HG03097 (cell line): ENCODE measurements at regions not wholly inside any gene's neighbourhood (a gene's known extent, or its start where the extent isn't known, plus 50 kb on each side); places are given as distances from the start of the nearest gene placed in this dataset.

ENCODE experiments used
- ATAC-seq: cut with Tn5 transposase; IDR thresholded peaks from one replicate; pipeline ENCODE4 v1.9.1; 2021; ENCODE audit not compliant: unreplicated experiment, low FRiP score

DNA sequence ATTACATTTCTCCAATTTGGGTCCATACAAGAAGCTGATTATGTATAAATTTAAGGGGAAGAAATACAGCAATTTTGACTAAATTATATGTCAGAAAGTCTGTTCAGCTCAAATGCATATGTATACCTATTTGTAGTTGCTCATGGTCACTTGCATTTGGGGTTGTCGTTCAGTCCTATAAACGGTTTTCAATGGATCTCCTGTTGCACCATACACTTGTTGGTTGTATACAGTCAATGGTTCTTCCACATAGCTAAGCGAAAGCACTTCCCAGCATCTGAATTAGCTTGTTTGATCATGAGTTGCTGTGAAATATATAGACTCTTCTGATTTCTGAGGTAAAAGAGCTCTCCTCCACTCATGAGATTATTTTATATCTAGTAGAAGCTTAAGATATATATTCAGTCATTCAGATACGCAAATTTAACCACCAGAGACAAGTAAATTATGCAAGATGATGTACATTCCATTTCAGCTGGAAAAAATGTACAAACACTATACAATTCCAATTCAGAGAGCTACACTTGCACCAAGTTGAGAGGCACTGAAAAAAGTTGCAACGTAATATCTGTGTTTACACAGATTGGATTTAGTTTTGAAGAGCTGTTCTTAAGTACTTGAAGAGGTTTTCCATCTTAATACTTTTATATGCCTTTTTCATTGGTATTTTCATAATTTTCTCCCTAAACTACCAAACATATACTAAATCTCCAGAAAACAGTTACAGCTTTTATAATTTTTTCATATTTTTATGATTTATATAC lies 64.4 kb upstream of the POU5F2 start:
- ATAC-seq: no peak

DNA sequence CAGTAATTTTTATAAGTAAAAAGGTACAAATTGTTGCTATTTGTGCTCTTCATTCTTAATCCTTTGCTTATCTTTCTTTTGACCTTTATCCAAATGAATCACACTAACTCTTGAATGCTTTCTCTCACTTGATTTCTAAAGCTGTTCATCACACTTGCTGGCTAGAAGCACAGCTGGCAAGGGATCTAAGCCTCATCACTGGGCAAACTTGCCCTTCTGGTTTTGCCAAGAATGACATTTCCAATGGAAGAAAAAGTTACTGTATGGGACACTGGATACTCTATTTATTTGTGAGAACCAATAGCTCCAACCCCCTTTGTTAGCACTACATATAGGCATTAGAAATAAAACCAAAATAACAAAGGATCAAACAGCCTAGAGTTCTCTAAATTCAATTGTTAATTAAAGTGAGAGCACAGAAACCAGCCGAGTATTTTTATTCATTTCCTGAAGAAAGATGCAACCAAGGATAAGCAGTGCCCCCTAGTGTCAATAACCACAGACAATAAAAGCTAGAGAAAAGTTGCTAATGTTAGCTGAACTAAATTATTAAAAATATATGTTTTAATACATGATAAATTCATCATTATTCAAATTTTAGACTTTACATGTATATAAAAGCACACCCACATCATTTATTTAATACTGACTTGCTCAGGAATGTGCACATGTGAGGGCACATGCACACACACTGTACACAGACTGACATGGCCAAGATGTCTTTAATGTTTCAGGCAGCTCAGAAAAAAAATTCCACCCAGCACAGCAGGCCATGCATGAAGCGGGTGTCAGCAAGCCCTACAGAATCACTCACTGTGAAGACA lies 59.8 kb upstream of the POU5F2 start:
- no peak for ATAC-seq

DNA sequence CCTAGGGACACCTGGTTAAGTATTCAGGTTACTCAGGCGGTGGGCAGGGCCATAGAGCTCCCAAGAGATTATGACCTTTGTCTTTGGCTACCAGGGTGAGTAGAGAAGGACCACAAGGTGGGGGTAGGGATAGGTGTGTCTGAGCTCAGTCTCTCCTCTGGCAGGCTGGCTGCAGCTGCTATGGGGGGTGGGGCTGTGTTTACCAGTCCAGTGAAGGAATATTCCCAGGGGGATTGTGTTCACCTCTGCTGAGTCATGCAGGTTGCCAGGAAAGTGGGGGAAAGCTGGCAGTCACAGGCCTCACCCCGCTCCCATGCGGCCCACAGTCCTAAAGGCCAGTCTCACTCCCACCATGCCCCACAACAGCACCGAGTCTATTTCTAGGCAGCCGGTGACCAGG lies 53.6 kb upstream of the POU5F2 start:
- no peak for ATAC-seq

DNA sequence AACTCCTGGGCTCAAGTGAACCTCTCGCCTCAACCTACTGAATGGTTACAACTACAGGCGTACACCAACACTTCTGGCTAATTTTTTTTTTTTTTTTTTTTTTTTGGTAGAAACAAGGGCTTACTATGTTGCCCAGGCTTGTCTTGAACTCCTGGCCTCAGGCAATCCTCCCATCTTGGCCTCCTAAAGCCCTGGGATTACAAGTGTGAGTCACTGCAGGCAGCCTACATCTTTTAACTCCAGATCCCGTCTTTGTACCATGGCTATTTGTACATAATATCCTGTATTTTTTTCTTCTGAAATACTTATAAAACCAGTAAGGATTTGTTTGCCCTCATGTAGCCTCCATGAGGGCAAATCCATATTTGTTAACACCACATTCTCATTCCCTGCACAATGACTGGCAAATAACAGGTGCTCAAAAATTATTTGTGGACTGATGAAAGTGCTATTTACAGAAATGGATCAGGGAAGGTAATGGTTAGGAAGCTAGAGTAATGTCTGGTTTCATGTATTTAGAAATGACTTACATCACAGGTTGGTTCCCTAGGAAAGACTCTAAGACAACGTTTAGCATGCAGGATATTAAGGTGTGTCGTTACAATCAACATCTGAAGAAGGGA lies 51.9 kb upstream of the POU5F2 start:
- ATAC-seq: no peak

DNA sequence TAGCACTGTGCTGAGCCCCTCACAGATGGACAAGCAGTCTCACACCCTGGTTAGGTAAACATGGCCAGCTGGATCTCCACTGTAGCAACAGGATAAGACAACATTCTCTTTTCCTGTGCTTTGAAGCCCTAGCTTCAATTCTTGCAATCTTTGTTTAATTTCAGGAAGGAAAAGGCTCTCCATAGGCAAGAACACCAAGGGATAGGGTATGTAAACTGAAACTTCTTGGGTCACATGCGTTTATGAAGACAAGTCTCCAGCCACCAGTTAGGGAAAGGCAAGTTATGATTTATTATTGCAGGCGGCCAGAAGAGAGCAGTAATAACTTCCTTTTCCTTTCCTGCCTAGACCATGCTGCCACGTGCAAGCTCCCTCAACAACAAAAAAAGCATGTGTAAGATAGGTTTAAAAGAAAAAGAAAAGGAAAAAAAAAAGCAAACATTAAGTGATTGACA lies 50.1 kb upstream of the POU5F2 start:
- no peak for ATAC-seq
